RCC 7860 (cell line): ENCODE measurements at regions not wholly inside any gene's neighbourhood (a gene's known extent, or its start where the extent isn't known, plus 50 kb on each side); places are given as distances from the start of the nearest gene placed in this dataset.

Experiments
- DNase-seq: peaks from one replicate; pipeline ENCODE4 v3.0.0-alpha.2; 2015; ENCODE audit warnings: low spot score
- FAIRE-seq: peaks from 2 replicates; lab custom pipeline; 2012; peaks lifted over from hg19 to GRCh38; lab: Jason Lieb, UNC

DNA sequence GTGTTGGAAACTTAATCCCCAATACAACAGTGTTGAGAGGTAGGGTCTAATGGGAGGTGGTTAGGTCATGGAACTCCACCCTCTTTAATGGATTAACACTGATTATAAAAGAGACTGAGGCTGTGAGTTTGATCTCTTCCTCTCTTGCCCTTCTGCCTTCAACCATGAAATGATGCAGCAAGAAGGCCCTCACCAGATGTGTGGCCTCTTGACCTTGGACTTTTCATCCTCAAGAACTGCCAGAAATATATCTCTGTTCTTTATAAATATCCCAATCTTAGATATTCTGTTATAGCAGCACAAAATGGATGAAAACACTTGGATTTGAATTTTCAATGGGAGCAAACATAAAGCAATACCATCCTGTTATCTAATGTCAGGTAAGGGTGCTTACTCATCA, 67.6 kb downstream of the NMUR2 start:
- DNase-seq (no peak), FAIRE-seq (no peak)

GRCh38 chr5:152335461-152335860, 69.6 kb downstream of the NMUR2 start:
- FAIRE-seq: no peak
- DNase-seq: no peak

GRCh38 chr5:152332716-152333460, 72.2 kb downstream of the NMUR2 start:
- FAIRE-seq (no peak), DNase-seq (no peak)

DNA sequence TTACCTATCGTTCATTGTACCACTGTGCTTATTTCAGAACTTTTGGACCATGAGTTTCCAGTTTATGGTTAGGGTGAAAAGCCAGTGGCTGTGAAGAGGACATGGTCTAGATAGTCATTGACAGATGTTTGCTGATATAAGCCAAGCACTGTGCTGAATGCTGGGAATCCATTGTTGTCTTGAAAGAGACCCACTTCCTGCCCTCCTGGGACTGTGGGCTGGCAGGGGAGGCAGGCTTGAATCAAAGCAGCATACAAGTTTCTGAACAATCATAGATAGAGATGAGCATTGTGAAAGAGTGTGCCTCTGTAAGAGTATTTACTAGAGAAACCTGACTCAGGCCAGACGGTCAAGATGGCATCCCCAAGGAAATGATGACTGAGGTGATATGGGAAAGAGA, 73.4 kb downstream of the NMUR2 start:
- FAIRE-seq (no peak), DNase-seq (no peak)

DNA sequence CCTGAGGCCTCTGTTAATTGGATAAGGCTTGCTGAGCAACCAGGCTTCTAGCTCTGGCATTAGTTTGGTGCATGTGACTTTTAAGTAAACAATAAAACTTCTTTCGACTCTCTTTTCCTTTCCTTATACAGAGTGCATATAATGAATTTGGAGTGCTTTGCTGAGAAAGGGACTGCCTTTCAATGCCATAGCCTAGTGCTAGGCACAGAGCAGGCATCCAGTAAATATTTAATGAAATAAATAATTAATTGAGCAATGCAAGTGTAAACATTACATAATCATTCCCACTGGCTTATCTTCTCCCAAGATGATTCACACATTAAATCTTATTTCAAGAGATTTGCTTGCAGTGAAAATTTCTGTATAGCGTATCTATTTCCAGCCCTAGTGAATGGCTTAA, 74.1 kb downstream of the NMUR2 start:
- FAIRE-seq: no peak
- no peak for DNase-seq

- DNase-seq (no peak), FAIRE-seq (no peak)
These were observed 75.3 kb downstream of the NMUR2 start for GRCh38 chr5:152329761-152330283.

DNA sequence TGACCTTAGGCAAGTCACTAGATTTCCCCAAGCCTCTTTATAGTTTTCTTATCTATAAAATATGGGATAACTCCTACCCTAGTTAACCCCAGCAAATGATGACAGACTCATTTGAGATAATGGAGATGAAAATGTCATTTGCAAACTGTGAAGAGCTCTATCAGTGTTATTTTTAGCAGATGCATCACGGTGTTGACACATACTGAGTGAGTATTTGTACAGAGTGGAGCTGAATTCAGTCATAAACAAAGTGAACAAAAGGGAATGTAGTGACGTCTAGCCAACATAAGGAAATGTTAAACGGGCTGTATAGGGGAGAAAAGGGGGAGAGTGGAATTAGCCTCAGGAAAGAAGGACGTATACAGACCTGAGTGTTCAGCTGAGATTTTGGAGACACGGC, 75.9 kb downstream of the NMUR2 start:
- no peak for DNase-seq
- no peak for FAIRE-seq

- no peak for DNase-seq
- no peak for FAIRE-seq
These were observed 89.1 kb downstream of the NMUR2 start for GRCh38 chr5:152315942-152316341.

DNA sequence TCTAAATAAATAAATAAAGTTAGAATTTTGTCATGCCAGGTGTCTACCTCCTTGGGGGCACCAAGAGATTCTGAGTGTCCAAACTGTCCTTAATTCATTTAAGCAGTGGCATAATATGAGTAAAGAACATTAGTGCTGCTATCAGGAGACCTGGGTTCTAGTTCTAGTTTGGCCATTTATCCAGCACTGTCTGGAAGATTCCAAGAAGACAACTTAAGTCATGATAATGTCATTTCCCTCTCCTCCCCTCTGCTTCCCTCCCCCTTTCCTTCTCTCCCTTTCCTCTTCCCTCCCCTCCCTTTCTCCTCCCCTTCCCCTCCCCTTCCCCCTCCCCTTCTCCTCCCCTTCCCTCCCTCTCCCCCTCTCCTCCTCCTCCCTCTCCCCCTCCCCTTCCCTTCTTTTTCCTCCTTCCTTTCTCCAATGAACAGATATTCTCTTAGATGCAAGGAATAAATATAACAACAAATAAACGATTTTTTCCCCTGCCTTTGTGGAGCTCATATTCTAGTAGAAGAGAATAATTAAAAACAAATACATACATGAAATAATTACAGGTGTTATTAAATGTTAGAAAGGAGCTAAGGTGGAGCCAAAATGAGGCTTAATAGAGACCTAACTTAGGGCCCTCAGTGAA, 90.8 kb downstream of the NMUR2 start:
- DNase-seq (no peak), FAIRE-seq (no peak)

DNA sequence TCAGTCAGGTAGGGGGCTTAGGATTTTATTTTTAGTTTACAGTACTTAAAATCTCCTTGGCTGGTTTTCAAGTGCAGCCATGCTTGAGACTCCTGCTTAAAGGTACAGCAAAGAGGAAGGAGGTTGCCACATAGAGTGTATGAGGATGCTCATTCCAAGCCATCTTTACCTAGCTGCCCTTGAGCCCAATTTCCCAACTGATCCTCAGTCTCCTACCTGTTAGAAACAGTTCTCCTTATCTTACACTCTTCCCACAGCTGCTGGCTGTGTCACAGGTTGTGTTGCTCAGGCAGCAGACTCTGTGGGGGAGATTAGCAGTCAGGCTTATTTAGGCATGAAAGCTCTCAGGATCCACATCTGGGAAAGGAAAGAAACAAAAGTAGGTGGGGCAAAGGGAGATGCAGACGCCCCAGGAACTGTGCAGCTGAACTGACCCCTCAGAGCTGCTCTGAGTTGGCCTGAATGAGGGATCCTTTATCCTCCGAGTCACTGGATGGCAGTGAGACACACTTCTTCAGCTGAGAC, 95.1 kb downstream of the NMUR2 start:
- no peak for FAIRE-seq
- no peak for DNase-seq

GRCh38 chr5:152306386-152306785, 98.7 kb downstream of the NMUR2 start:
- DNase-seq (no peak), FAIRE-seq (no peak)

- no peak for DNase-seq
- FAIRE-seq: no peak
These were observed 99.6 kb downstream of the NMUR2 start for GRCh38 chr5:152305525-152305924.

DNA sequence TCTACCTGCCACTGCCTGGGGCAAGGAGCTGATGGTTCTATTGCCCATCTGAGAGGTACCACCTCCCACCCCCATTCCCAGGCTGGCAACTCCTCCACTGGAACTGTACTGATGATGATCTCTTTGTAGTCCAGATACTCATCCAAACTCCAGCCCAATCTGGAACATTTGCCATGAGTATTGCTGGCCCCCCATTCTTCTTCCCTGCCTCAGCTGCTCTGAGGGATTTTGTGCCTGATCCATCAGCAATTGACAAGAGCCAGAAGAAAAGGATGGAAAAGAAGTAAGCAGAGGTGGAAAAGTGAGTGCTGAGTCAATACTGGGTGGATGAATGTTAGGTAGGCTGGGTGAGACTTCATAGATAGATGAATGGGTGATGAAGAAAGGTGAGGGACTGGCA, 101.2 kb downstream of the NMUR2 start:
- FAIRE-seq (no peak), DNase-seq (no peak)

DNA sequence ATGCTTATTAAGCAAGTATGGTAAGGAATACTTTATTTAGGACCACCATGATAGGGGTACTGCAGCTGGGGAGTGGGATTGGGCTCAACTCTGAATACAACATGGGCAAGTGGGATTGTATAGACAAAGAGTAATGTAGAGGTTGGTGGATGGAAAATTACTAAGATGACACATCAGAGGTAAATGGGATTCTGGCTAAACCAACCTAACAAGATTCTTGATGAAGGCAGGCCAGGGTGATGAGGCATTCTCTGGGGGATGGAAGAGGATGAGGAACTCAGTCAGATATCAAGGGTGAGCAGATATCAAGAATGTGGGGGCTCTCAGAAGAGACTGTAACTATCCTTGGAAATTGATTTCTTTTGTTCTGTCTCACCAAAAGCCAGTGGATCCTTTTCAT, 107.2 kb downstream of the NMUR2 start:
- DNase-seq: no peak
- no peak for FAIRE-seq

- DNase-seq (no peak), FAIRE-seq (no peak)
These were observed 111.9 kb downstream of the NMUR2 start for GRCh38 chr5:152293189-152293588.

- FAIRE-seq: no peak
- DNase-seq: no peak
These were observed 114.9 kb downstream of the NMUR2 start for GRCh38 chr5:152290181-152290580.

GRCh38 chr5:152288917-152289595, 116.0 kb downstream of the NMUR2 start:
- DNase-seq (no peak), FAIRE-seq (no peak)

DNA sequence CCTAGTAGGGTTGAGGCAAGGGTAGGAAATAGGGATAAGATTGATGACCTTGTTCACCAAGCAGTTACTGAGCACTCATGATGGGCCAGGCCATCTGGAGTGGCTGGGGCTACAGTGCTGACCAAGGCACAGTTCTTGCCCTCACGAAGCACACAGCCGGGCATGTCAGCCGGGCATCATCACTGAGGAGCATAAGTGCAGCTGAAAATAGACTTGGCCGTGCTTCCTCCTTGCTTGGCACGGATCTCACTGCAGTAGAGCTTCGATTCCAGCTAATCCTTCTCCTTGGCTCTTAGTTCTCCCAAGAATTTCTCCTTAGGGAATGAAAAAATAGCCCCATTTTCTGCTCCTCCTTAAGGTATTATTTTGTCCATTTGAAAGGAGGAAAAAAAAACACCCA, 116.6 kb downstream of the NMUR2 start:
- DNase-seq: no peak
- no peak for FAIRE-seq

DNA sequence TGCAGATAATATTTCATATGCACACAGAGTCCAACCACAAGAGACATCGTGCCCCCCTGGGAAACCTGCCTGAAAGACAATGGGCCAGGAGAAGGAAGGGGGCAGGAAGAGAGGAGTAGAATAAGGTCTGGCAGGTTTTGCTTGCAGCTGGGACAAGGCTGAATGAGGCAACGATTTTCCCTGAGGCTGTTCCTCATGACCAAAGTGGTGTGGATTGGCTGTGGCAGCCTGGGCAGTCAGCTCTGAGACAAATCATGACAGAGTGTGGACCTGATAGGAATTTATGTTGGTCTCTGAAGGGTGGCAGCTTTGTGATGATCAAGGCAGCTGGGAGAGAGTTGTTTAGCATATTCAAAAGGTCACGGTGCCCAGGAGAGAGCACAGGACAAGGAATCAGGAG, 119.3 kb downstream of the NMUR2 start:
- no peak for DNase-seq
- no peak for FAIRE-seq

DNA sequence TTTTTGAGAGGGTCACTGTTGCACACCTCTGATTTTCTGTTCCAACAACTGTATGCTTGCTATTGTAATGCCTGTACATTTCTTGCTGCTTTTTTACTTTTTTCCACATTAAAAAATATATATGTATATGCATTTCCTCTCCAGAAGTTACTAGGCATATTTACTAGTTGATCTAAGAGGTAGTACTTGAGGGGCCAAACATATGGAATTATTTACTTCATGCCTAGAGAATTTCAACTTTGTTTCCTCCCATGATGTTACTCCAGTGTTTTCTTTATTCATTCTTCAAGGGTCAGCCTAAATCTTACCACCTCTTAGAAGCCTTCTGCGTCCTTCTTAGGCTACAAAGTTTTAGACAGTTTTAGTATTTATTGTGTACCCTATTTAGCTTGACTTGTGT, 122.7 kb downstream of the NMUR2 start:
- no peak for FAIRE-seq
- no peak for DNase-seq

GRCh38 chr5:152277936-152278335, 127.1 kb downstream of the NMUR2 start:
- DNase-seq: no peak
- FAIRE-seq: no peak

- FAIRE-seq (no peak), DNase-seq (no peak)
These were observed 130.9 kb downstream of the NMUR2 start for GRCh38 chr5:152274224-152274623.
